ENCODE measurements at regions not wholly inside any gene's neighbourhood (a gene's known extent, or its start where the extent isn't known, plus 50 kb on each side); places are given as distances from the start of the nearest gene placed in this dataset.
A peak's percentile ranks its signal among the peaks of the same experiment; 100 is the strongest.

GRCh38 chr14:106850913-106851825 lies 1324.8 kb downstream of the TMEM121 start:
- no peak for TF ChIP-seq CTCF (conservative IDR thresholded peaks at IDR 0.05; ENCODE audit: low read depth)
- ChIA-PET CTCF (no interaction called here), POLR2A (ENCODE audit: low non-redundant PET) (no interaction called here)
- no peak for DNase-seq (ENCODE audit: low spot score)
- H3K27ac ChIP-seq = no peak overlapping the region

- peak; percentile 74 for DNase-seq (ENCODE audit: low spot score)
- ChIA-PET CTCF (interaction anchor here (0.6 to 1.5 kb wide), 5 partner anchors 19 to 1038 kb away, joined by 3 to 7 read pairs (median 4); no protein-coding TSS in a partner anchor), POLR2A (ENCODE audit: low non-redundant PET) (no interaction called here)
- H3K27ac ChIP-seq = no peak overlapping the region
- peak; percentile 20; the same call in 1 of the 2 replicates for TF ChIP-seq CTCF (conservative IDR thresholded peaks at IDR 0.05; ENCODE audit: low read depth)
Measured at GRCh38 chr14:106872611-106873446, 1346.4 kb downstream of the TMEM121 start.

- no peak for TF ChIP-seq CTCF (conservative IDR thresholded peaks at IDR 0.05; ENCODE audit: low read depth)
- ChIA-PET POLR2A (ENCODE audit: low non-redundant PET) (no interaction called here), CTCF (no interaction called here)
- no peak overlapping the region for H3K27ac ChIP-seq
- DNase-seq (ENCODE audit: low spot score) = no peak
Measured at GRCh38 chr14:106874350-106874749, 1348.0 kb downstream of the TMEM121 start.

GRCh38 chr14:106875503-106875902 lies 1349.1 kb downstream of the TMEM121 start:
- ChIA-PET CTCF (interaction anchor here (1.0 to 1.3 kb wide), 2 partner anchors 69 to 85 kb away, joined by 3 read pairs; no protein-coding TSS in a partner anchor), POLR2A (ENCODE audit: low non-redundant PET) (no interaction called here)
- DNase-seq (ENCODE audit: low spot score) = no peak
- H3K27ac ChIP-seq = no peak overlapping the region
- no peak for TF ChIP-seq CTCF (conservative IDR thresholded peaks at IDR 0.05; ENCODE audit: low read depth)

GRCh38 chr14:106876711-106877110 lies 1350.3 kb downstream of the TMEM121 start:
- CTCF ChIA-PET = no interaction called here
- H3K27ac ChIP-seq = no peak overlapping the region
- POLR2A ChIA-PET (ENCODE audit: low non-redundant PET) = no interaction called here
- no peak for DNase-seq (ENCODE audit: low spot score)
- TF ChIP-seq CTCF (conservative IDR thresholded peaks at IDR 0.05; ENCODE audit: low read depth) = no peak

- no peak for TF ChIP-seq CTCF (conservative IDR thresholded peaks at IDR 0.05; ENCODE audit: low read depth)
- H3K27ac ChIP-seq = no peak overlapping the region
- CTCF ChIA-PET = no interaction called here
- DNase-seq (ENCODE audit: low spot score) = no peak
- POLR2A ChIA-PET (ENCODE audit: low non-redundant PET) = no interaction called here
Measured at GRCh38 chr14:106877517-106877916, 1351.1 kb downstream of the TMEM121 start.
